ENCODE measurements at regions not wholly inside any gene's neighbourhood (a gene's known extent, or its start where the extent isn't known, plus 50 kb on each side); places are given as distances from the start of the nearest gene placed in this dataset.
"Not testable (repeated sequence)": the region's sequence is repeated elsewhere in the genome, so short reads cannot be mapped to it uniquely, and the experiment has no call there.

DNA sequence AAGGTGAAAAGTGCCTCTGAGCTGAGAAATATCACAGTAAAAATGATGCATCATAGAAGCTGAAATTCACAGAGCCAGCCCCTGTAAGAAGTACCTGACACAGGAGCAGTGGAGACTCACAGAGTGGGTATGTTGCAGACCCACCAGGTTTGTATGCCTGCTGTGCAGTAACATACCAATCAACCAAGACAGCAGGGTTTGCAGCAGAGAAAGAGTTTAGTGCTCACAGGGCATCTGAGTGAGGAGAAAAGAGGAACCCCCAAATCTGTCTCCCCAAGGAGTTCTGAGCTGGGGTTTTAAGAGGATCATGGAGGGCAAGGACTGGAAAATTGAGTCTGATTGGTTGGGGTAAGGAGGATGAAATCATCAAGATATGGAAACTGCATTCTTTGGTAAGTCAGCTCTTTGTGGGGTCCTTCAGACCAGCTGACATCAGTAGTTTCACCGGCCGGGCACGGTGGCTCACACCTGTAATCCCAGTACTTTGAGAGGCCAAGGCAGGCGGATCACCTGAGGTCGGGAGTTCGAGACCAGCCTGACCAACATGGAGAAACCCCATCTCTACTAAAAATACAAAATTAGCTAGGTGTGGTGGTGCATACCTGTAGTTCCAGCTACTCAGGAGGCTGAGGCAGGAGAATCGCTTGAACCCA, 83.5 kb upstream of the MRI1 start:
- not testable (repeated sequence) for TF ChIP-seq EZH2 (IDR thresholded peaks at IDR 0.05); POLR2AphosphoS5 (IDR thresholded peaks at IDR 0.05; ENCODE audit: borderline replicate concordance, low read depth, low read length)

Data from SK-N-MC (cell line).